HCT116 (cell line): ENCODE measurements at regions not wholly inside any gene's neighbourhood (a gene's known extent, or its start where the extent isn't known, plus 50 kb on each side); places are given as distances from the start of the nearest gene placed in this dataset.

Experiments
- ATAC-seq: fragments of 200-7000 bp; cut with Tn5 transposase; 2 replicates; pipeline ENCODE4 v1.9.1; 2020; ENCODE audit warnings: mild to moderate bottlenecking, moderate library complexity
- BruUV-seq: library from RNA; stranded (reverse); fragments of 400-500 nt; replicated peaks from 2 replicates; lab custom pipeline; 2021; lab: Mats Ljungman, UMichigan
- CTCF ChIA-PET: fragments of 300-600 bp; sonication (Branson Sonifier 250); formaldehyde crosslinking; loops from one replicate; lab custom pipeline; 2021; ENCODE audit warnings: antibody characterized with exemption; lab: Charles Lee
- POLR2A ChIA-PET: fragments of 300-600, 350-600 bp; sonication (Branson Sonifier 250); formaldehyde crosslinking; loops from one replicate; lab custom pipeline; 2021; ENCODE audit warnings: antibody characterized with exemption; lab: Charles Lee
- RAD21 ChIA-PET, 2 experiments: fragments of 300-600 bp; sonication (Branson Sonifier 250); formaldehyde crosslinking; loops; one replicate each; lab custom pipeline; 2023; ENCODE audit warnings: low total read pairs in 2 of 2; ENCODE audit not compliant: uncharacterized antibody in 2 of 2, unreplicated experiment in 2 of 2, low non-redundant PET in 1 of 2; lab: Charles Lee
- DNase-seq: peaks from one replicate; pipeline ENCODE4 v3.0.0-alpha.2; 2010; ENCODE audit warnings: low read depth, low spot score
- H2AFZ ChIP-seq: fragments of 200-600 bp; shearing (Covaris generic), sonication (generic); 2 replicates; pipeline ENCODE4 v1.6.1; 2017; ENCODE audit warnings: low read depth, mixed run types, mixed read lengths, antibody characterized with exemption, low read length; ENCODE audit not compliant: poor library complexity, severe bottlenecking
- H3K27ac ChIP-seq: 2 replicates; pipeline ENCODE4 v1.5.1; 2012; ENCODE audit warnings: low read depth, low read length
- H3K27me3 ChIP-seq: fragments of 200-600 bp; sonication (generic); 2 replicates; pipeline ENCODE4 v1.6.1; 2016; ENCODE audit warnings: mixed run types, low read length, mixed read lengths; ENCODE audit not compliant: insufficient read depth
- H3K36me3 ChIP-seq, 2 experiments: fragments of 200-500 bp in 1 of 2; fragments of 200-600 bp in 1 of 2; sonication (Bioruptor generic) in 1 of 2; sonication (generic) in 1 of 2; 2 replicates each; pipeline versions ENCODE4 v1.5.1 to v1.6.1; 2014 to 2016; ENCODE audit warnings: low read length in 2 of 2, inconsistent platforms in 1 of 2, mixed read lengths in 1 of 2, mixed run types in 1 of 2; ENCODE audit not compliant: insufficient read depth in 2 of 2, control insufficient read depth in 1 of 2
- H3K4me1 ChIP-seq, 2 experiments: fragments of 200-600 bp in 1 of 2; sonication (generic) in 1 of 2; 2 replicates each; pipeline versions ENCODE4 v1.5.1 to v1.6.1; 2012 to 2017; ENCODE audit warnings: low read length in 2 of 2, inconsistent platforms in 1 of 2, mild to moderate bottlenecking in 1 of 2, mixed read lengths in 1 of 2, mixed run types in 1 of 2, moderate library complexity in 1 of 2; ENCODE audit not compliant: insufficient read depth in 2 of 2, control insufficient read depth in 1 of 2
- H3K4me2 ChIP-seq: fragments of 200-600 bp; sonication (generic); 2 replicates; pipeline ENCODE4 v1.6.1; 2017; ENCODE audit warnings: mixed run types, low read length, mixed read lengths
- H3K4me3 ChIP-seq, 2 experiments: fragments of 200-600 bp in 1 of 2; sonication (generic) in 1 of 2; replicated peaks in 1 of 2; 2 replicates each; pipeline ENCODE4 v1.5.1; 2011 to 2016; ENCODE audit warnings: low read length in 2 of 2, control low read depth in 1 of 2, low read depth in 1 of 2, mild to moderate bottlenecking in 1 of 2, mixed read lengths in 1 of 2, mixed run types in 1 of 2
- H3K79me2 ChIP-seq: fragments of 200-600 bp; sonication (generic); 2 replicates; pipeline ENCODE4 v1.6.1; 2017; ENCODE audit warnings: mild to moderate bottlenecking, mixed run types, low read length, moderate library complexity, mixed read lengths; ENCODE audit not compliant: insufficient read depth
- H3K9ac ChIP-seq: fragments of 200-600 bp; sonication (generic); 2 replicates; pipeline ENCODE4 v1.6.1; 2016; ENCODE audit warnings: low read length, mixed read lengths
- H3K9me2 ChIP-seq: fragments of 200-600 bp; sonication (generic), shearing (Covaris generic); 2 replicates; pipeline ENCODE4 v1.6.1; 2017; ENCODE audit warnings: mixed run types, mild to moderate bottlenecking, moderate library complexity; ENCODE audit not compliant: insufficient read depth
- H3K9me3 ChIP-seq, 2 experiments: fragments of 200-500 bp in 1 of 2; fragments of 200-600 bp in 1 of 2; sonication (Bioruptor generic) in 1 of 2; sonication (generic) in 1 of 2; 2 replicates each; pipeline ENCODE4 v1.6.1; 2014 to 2017; ENCODE audit warnings: low read length in 2 of 2, mixed read lengths in 2 of 2, inconsistent platforms in 1 of 2, low read depth in 1 of 2, mild to moderate bottlenecking in 1 of 2, mixed run types in 1 of 2, moderate library complexity in 1 of 2; ENCODE audit not compliant: control insufficient read depth in 1 of 2, insufficient read depth in 1 of 2
- H4K20me1 ChIP-seq: fragments of 200-600 bp; sonication (generic), shearing (Covaris generic); 2 replicates; pipeline ENCODE4 v1.6.1; 2017; ENCODE audit warnings: mixed run types, mild to moderate bottlenecking, moderate library complexity; ENCODE audit not compliant: insufficient read depth
- ELF1 ChIP-seq: IDR thresholded peaks from 2 replicates; pipeline ENCODE4 v1.6.1; 2012; ENCODE audit warnings: low read depth, borderline replicate concordance
- FOSL1 ChIP-seq: IDR thresholded peaks from 2 replicates; pipeline ENCODE4 v1.6.1; 2012; ENCODE audit warnings: low read depth
- MAX ChIP-seq: IDR thresholded peaks from 2 replicates; pipeline ENCODE4 v1.6.1; 2012
- POLR2A ChIP-seq: IDR thresholded peaks from 2 replicates; pipeline ENCODE4 v1.7.0; 2011; ENCODE audit warnings: borderline replicate concordance; ENCODE audit not compliant: insufficient read depth, insufficient read length; ENCODE audit errors: extremely low read depth
- POLR2AphosphoS5 ChIP-seq: IDR thresholded peaks from 2 replicates; pipeline ENCODE4 v1.6.1; 2011; ENCODE audit warnings: mild to moderate bottlenecking, low read depth, low read length, moderate library complexity
- REST ChIP-seq: IDR thresholded peaks from 2 replicates; pipeline ENCODE4 v1.6.1; 2012; ENCODE audit warnings: low read depth
- SIN3A ChIP-seq: IDR thresholded peaks from 2 replicates; pipeline ENCODE4 v1.6.1; 2012; ENCODE audit warnings: low read depth
- SP1 ChIP-seq: IDR thresholded peaks from 2 replicates; pipeline ENCODE4 v1.6.1; 2012; ENCODE audit warnings: low read depth
- TCF7L2 ChIP-seq: IDR thresholded peaks from 2 replicates; pipeline ENCODE4 v1.7.0; 2011; ENCODE audit warnings: borderline replicate concordance, inconsistent platforms; ENCODE audit not compliant: insufficient read depth, insufficient read length; ENCODE audit errors: extremely low read depth
- YY1 ChIP-seq: IDR thresholded peaks from 2 replicates; pipeline ENCODE4 v1.6.1; 2011; ENCODE audit warnings: low read length, low read depth, moderate library complexity, mild to moderate bottlenecking; ENCODE audit not compliant: insufficient replicate concordance; ENCODE audit errors: extremely low read depth
- ZFX ChIP-seq: fragments of 450-650 bp; IDR thresholded peaks from 2 replicates; pipeline ENCODE4 v1.6.1; 2017
- ZNF274 ChIP-seq: fragments of 200-500 bp; sonication (Bioruptor generic); IDR thresholded peaks from 2 replicates; pipeline ENCODE4 v1.6.1; 2014; ENCODE audit warnings: mild to moderate bottlenecking, low read depth, low read length, inconsistent platforms
- intact Hi-C: fragments of 100-400 bp; cut with micrococcal nuclease; formaldehyde crosslinking; loops from 2 replicates; pipeline ENCODE4 v1.10.0; 2022
- TF ChIP-seq, protein P1 (sequence below): IDR thresholded peaks from 2 replicates; pipeline ENCODE4 v1.6.1; 2011; ENCODE audit warnings: mild to moderate bottlenecking, low read length, moderate library complexity; ENCODE audit not compliant: insufficient replicate concordance; ENCODE audit errors: extremely low read depth

GRCh38 chr7:131795400-131795799 lies 239.0 kb upstream of the PODXL start:
- Histone ChIP-seq H3K9ac (no peak overlapping the region), H3K27me3 (peaks cover 22% of the 10 kb centered on the region), H3K36me3 (no peaks in the 10 kb centered on the region), H3K9me2 (no peaks in the 10 kb centered on the region), H3K4me3 (no peak overlapping the region), H3K27ac (no peak overlapping the region), H3K79me2 (no peaks in the 10 kb centered on the region), H3K4me2 (no peak overlapping the region), H3K4me1 (no peaks in the 10 kb centered on the region), H3K9me3 (no peaks in the 10 kb centered on the region), H4K20me1 (no peaks in the 10 kb centered on the region), H2AFZ (no peak overlapping the region)
- ATAC-seq (no peak), DNase-seq (no peak)
- POLR2A ChIA-PET: no interaction called here
- intact Hi-C loops: no loop called here
- CTCF ChIA-PET: no interaction called here
- BruUV-seq: no TSS peak
- RAD21 ChIA-PET: no interaction called here
- TF ChIP-seq MAX (no peak), SIN3A (no peak), FOSL1 (no peak), YY1 (no peak), POLR2A (no peak), SP1 (no peak), ELF1 (no peak), POLR2AphosphoS5 (no peak)
- TF ChIP-seq, protein P1, sequence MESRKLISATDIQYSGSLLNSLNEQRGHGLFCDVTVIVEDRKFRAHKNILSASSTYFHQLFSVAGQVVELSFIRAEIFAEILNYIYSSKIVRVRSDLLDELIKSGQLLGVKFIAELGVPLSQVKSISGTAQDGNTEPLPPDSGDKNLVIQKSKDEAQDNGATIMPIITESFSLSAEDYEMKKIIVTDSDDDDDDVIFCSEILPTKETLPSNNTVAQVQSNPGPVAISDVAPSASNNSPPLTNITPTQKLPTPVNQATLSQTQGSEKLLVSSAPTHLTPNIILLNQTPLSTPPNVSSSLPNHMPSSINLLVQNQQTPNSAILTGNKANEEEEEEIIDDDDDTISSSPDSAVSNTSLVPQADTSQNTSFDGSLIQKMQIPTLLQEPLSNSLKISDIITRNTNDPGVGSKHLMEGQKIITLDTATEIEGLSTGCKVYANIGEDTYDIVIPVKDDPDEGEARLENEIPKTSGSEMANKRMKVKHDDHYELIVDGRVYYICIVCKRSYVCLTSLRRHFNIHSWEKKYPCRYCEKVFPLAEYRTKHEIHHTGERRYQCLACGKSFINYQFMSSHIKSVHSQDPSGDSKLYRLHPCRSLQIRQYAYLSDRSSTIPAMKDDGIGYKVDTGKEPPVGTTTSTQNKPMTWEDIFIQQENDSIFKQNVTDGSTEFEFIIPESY: no peak

GRCh38 chr7:131792311-131792710 lies 235.9 kb upstream of the PODXL start:
- no peak for TF ChIP-seq POLR2AphosphoS5
- no peak for TF ChIP-seq REST
- TF ChIP-seq TCF7L2: no peak
- no peak for TF ChIP-seq ZFX
- TF ChIP-seq ELF1: no peak
- no peak for TF ChIP-seq FOSL1
- TF ChIP-seq SIN3A: no peak
- no peak for TF ChIP-seq YY1
- TF ChIP-seq ZNF274: no peak
- TF ChIP-seq POLR2A: no peak
- RAD21 ChIA-PET: no interaction called here
- Histone ChIP-seq H3K4me3 (no peak overlapping the region), H3K9me3 (no peaks in the 10 kb centered on the region), H3K9ac (no peak overlapping the region), H4K20me1 (no peaks in the 10 kb centered on the region), H3K4me2 (no peak overlapping the region), H3K79me2 (no peaks in the 10 kb centered on the region), H3K27ac (no peak overlapping the region), H3K4me1 (no peaks in the 10 kb centered on the region), H3K36me3 (no peaks in the 10 kb centered on the region), H3K27me3 (peaks cover 22% of the 10 kb centered on the region), H2AFZ (no peak overlapping the region), H3K9me2 (no peaks in the 10 kb centered on the region)
- no TSS peak for BruUV-seq
- no peak for ATAC-seq
- POLR2A ChIA-PET: no interaction called here
- DNase-seq: no peak
- CTCF ChIA-PET: no interaction called here
- intact Hi-C loops: no loop called here
